ENCODE measurements at regions not wholly inside any gene's neighbourhood (a gene's known extent, or its start where the extent isn't known, plus 50 kb on each side); places are given as distances from the start of the nearest gene placed in this dataset.

DNA sequence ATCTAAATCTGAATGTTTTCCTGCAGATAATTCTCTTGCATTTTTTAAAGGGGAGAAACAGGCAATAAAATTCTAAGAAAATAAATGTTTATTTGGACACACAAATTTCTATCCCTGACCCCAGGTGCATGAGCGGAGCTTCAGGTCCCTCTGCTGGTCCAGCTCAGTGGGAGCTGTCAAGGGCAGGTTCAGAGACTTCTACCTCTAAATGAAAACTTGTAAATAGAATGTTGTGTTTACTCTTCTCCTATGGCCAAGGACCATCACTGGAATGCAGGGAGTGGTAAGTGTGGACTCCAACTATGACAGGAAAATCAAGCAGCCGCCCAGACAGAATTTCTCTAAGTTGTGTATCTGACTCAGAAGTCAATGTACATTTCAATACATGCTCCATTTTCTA lies 148.6 kb upstream of the TTC29 start:
- Mint-ChIP-seq H3K4me3 (ENCODE audit: low read depth) (no peak overlapping the region), H3K9me3 (ENCODE audit: low read depth) (no peaks in the 10 kb centered on the region), H3K27ac (no peak overlapping the region), H3K36me3 (ENCODE audit: insufficient read depth) (no peaks in the 10 kb centered on the region), H3K4me1 (ENCODE audit: low read depth) (peaks cover 22% of the 10 kb centered on the region), H3K27me3 (peaks cover 3% of the 10 kb centered on the region)
- TF ChIP-seq, protein P1, sequence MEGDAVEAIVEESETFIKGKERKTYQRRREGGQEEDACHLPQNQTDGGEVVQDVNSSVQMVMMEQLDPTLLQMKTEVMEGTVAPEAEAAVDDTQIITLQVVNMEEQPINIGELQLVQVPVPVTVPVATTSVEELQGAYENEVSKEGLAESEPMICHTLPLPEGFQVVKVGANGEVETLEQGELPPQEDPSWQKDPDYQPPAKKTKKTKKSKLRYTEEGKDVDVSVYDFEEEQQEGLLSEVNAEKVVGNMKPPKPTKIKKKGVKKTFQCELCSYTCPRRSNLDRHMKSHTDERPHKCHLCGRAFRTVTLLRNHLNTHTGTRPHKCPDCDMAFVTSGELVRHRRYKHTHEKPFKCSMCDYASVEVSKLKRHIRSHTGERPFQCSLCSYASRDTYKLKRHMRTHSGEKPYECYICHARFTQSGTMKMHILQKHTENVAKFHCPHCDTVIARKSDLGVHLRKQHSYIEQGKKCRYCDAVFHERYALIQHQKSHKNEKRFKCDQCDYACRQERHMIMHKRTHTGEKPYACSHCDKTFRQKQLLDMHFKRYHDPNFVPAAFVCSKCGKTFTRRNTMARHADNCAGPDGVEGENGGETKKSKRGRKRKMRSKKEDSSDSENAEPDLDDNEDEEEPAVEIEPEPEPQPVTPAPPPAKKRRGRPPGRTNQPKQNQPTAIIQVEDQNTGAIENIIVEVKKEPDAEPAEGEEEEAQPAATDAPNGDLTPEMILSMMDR (IDR thresholded peaks at IDR 0.05; ENCODE audit: unreplicated experiment): peak; percentile 50
- DNase-seq (ENCODE audit: low spot score, unreplicated experiment): no peak

DNA sequence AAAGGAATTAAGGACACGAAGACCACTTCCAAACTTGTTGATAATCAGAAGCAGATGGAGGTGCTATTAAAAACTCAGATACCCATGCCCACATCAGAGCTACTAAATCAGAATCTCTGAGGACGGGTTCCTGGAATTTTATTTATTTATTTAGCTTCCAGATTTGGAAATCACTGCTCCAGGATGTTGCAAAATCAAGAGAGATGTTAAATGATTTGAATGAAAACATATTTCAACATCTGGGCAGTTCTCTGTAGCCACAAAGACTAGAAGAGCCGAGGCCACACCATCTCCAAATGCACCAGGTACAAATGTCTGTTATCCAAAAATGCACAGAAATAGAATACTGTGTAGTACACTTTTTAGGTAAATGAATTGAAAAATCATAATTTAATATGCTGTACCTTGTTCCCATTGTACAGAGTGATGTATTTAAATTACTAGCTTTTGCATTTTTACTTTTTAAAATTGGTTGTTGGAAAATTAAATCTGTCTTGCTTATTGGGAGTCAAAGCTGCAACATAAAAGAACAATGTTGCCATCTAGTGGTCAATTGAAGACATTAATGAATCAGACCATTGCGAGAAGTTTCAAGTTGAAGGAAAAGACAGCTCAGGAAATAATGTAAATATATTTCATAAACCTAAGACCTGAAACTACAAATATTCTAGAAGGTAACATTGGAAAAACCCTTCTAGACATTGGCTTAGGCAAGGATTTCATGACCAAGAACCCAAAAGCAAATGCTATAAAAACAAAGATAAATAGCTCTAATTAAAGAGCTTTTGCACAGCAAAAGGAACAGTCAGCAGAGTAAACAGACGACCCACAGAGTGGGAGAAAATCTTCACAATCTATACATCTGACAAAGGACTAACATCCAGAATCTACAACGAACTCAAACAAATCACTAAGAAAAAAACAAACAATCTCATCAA lies 151.3 kb upstream of the TTC29 start:
- Mint-ChIP-seq H3K9me3 (ENCODE audit: low read depth) (no peaks in the 10 kb centered on the region), H3K36me3 (ENCODE audit: insufficient read depth) (no peaks in the 10 kb centered on the region), H3K4me3 (ENCODE audit: low read depth) (no peak overlapping the region), H3K27ac (no peak overlapping the region), H3K4me1 (ENCODE audit: low read depth) (peaks cover 17% of the 10 kb centered on the region), H3K27me3 (no peaks in the 10 kb centered on the region)
- TF ChIP-seq, protein P1 (IDR thresholded peaks at IDR 0.05; ENCODE audit: unreplicated experiment): peak; percentile 77
- DNase-seq (ENCODE audit: low spot score, unreplicated experiment): no peak

DNA sequence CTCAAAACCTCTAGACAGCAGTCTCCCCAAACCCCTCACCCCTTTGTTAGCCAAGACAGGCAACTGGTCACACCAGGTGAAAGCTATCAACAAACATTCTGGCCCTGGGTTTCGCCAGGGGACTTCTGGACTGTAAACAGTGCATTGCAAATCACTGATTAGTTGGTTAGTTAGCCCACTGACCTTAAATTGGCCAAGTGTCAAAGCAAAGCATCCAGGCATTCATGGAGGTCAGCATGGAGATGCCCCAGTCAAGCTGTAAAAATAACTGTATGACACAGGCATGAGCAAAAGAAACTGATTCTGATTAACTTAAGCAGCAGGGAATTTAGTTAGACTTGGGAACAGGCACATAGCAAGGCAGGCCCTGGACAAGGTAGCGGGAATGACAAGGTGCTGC lies 156.0 kb upstream of the TTC29 start:
- DNase-seq (ENCODE audit: low spot score, unreplicated experiment): no peak
- no peaks in the 10 kb centered on the region for H3K9me3 Mint-ChIP-seq (ENCODE audit: low read depth)
- H3K4me1 Mint-ChIP-seq (ENCODE audit: low read depth): peaks cover 3% of the 10 kb centered on the region
- no peak overlapping the region for H3K27ac Mint-ChIP-seq
- no peak overlapping the region for H3K4me3 Mint-ChIP-seq (ENCODE audit: low read depth)
- no peaks in the 10 kb centered on the region for H3K36me3 Mint-ChIP-seq (ENCODE audit: insufficient read depth)
- TF ChIP-seq, protein P1 (IDR thresholded peaks at IDR 0.05; ENCODE audit: unreplicated experiment): no peak
- no peaks in the 10 kb centered on the region for H3K27me3 Mint-ChIP-seq

DNA sequence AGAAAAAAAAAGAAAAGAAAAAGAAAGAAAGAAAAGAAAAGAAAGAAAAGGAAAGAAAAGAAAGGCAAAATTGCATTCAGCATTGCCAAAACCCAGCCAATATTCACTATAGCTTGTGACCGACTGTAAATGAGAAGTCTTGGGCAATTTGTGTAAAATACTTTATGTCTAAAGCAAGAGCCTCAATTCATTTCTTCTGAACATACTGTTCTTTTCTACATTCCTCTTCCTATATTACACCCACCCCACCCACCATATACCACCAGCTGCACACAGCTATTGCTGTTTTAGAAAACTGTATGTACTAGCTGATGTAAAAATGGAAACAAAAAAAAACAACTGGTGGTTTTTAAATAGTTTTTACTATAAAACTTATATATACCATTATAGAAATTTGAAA lies 156.9 kb upstream of the TTC29 start:
- TF ChIP-seq, protein P1 (IDR thresholded peaks at IDR 0.05; ENCODE audit: unreplicated experiment): no peak
- no peak for DNase-seq (ENCODE audit: low spot score, unreplicated experiment)
- Mint-ChIP-seq H3K9me3 (ENCODE audit: low read depth) (no peaks in the 10 kb centered on the region), H3K36me3 (ENCODE audit: insufficient read depth) (no peaks in the 10 kb centered on the region), H3K27ac (no peak overlapping the region), H3K27me3 (no peaks in the 10 kb centered on the region), H3K4me3 (ENCODE audit: low read depth) (no peak overlapping the region), H3K4me1 (ENCODE audit: low read depth) (peaks cover 2% of the 10 kb centered on the region)

DNA sequence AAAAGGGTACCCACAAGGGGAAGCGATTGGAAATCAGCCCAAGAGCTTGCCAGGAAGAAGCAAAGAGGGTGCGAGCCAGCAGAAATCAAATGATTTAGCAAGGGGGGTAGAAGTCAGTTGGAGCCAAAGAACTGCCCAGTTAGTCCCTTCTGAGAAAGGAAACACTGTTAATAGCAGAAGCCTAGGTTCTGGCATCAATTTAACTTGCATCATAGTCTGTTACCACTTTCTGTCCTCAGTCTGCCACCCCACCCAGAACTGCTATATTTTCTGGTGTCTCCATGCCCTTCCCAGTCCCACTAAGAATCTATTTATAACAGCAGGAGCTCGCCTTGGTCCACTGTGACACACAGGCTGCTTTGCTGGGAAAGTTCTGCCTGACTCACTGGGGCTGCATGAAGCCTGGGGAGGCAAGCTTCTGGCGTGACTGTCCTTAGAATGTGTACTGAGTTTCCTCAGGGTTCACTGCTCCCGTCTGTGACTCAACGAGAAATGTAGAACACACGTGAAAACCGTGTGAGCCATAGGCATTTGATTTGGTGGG lies 157.8 kb upstream of the TTC29 start:
- no peak for DNase-seq (ENCODE audit: low spot score, unreplicated experiment)
- Mint-ChIP-seq H3K27ac (no peak overlapping the region), H3K9me3 (ENCODE audit: low read depth) (no peaks in the 10 kb centered on the region)

More for the DNA sequence above, 157.8 kb upstream of the TTC29 start:
- H3K4me3 Mint-ChIP-seq (ENCODE audit: low read depth): no peak overlapping the region
- no peaks in the 10 kb centered on the region for H3K27me3 Mint-ChIP-seq
- H3K4me1 Mint-ChIP-seq (ENCODE audit: low read depth): peaks cover 2% of the 10 kb centered on the region
- H3K36me3 Mint-ChIP-seq (ENCODE audit: insufficient read depth): no peaks in the 10 kb centered on the region
- TF ChIP-seq, protein P1 (IDR thresholded peaks at IDR 0.05; ENCODE audit: unreplicated experiment): no peak

Data from progenitor cell of endocrine pancreas (in vitro differentiated cells).